NCI-H2227 treated with DMSO at 0.1 percent for 48 hours (cell line): ENCODE measurements at regions not wholly inside any gene's neighbourhood (a gene's known extent, or its start where the extent isn't known, plus 50 kb on each side); places are given as distances from the start of the nearest gene placed in this dataset.
"Not testable (repeated sequence)": the region's sequence is repeated elsewhere in the genome, so short reads cannot be mapped to it uniquely, and the experiment has no call there.

Experiments
- DNase-seq: peaks from one replicate; lab custom pipeline; 2025; lab: John Stamatoyannopoulos, UW

- no peak for DNase-seq
These were observed 967.1 kb upstream of the ROBO1 start for GRCh38 chr3:80734920-80735319.

- no peak for DNase-seq
These were observed 966.7 kb upstream of the ROBO1 start for GRCh38 chr3:80734483-80734882.

- DNase-seq, result no peak
These were observed 965.9 kb upstream of the ROBO1 start for GRCh38 chr3:80733522-80734176.

- not testable (repeated sequence) for DNase-seq
These were observed 959.8 kb upstream of the ROBO1 start for GRCh38 chr3:80727561-80727960.

GRCh38 chr3:80709597-80710322 lies 942.0 kb upstream of the ROBO1 start:
- DNase-seq, result not testable (repeated sequence)

- no peak for DNase-seq
These were observed 937.5 kb upstream of the ROBO1 start for GRCh38 chr3:80705290-80705689.

GRCh38 chr3:80701349-80701748 lies 933.6 kb upstream of the ROBO1 start:
- no peak for DNase-seq

- DNase-seq, result no peak
These were observed 929.5 kb upstream of the ROBO1 start for GRCh38 chr3:80697291-80697690.

GRCh38 chr3:80696280-80696679 lies 928.5 kb upstream of the ROBO1 start:
- no peak for DNase-seq

GRCh38 chr3:80688814-80689213 lies 921.0 kb upstream of the ROBO1 start:
- DNase-seq, result peak; percentile 27

- DNase-seq, result no peak
These were observed 915.2 kb upstream of the ROBO1 start for GRCh38 chr3:80682951-80683350.

GRCh38 chr3:80682235-80682634 lies 914.4 kb upstream of the ROBO1 start:
- DNase-seq, result no peak

- DNase-seq, result no peak
These were observed 910.0 kb upstream of the ROBO1 start for GRCh38 chr3:80677796-80678195.

GRCh38 chr3:80676866-80677265 lies 909.1 kb upstream of the ROBO1 start:
- DNase-seq, result no peak

- DNase-seq, result no peak
These were observed 908.5 kb upstream of the ROBO1 start for GRCh38 chr3:80676261-80676660.

GRCh38 chr3:80675790-80676189 lies 908.0 kb upstream of the ROBO1 start:
- no peak for DNase-seq

GRCh38 chr3:80668600-80669294 lies 900.9 kb upstream of the ROBO1 start:
- no peak for DNase-seq

- no peak for DNase-seq
These were observed 900.3 kb upstream of the ROBO1 start for GRCh38 chr3:80668100-80668499.

GRCh38 chr3:80663426-80663825 lies 895.6 kb upstream of the ROBO1 start:
- no peak for DNase-seq

- no peak for DNase-seq
These were observed 887.4 kb upstream of the ROBO1 start for GRCh38 chr3:80655216-80655615.

- DNase-seq, result no peak
These were observed 881.4 kb upstream of the ROBO1 start for GRCh38 chr3:80649170-80649569.

GRCh38 chr3:80643421-80643820 lies 875.6 kb upstream of the ROBO1 start:
- DNase-seq, result no peak
